CD4-positive, alpha-beta T cell treated with Interleukin-1 beta for 1 hour (primary cell): ENCODE measurements at regions not wholly inside any gene's neighbourhood (a gene's known extent, or its start where the extent isn't known, plus 50 kb on each side); places are given as distances from the start of the nearest gene placed in this dataset.
"Not testable (repeated sequence)": the region's sequence is repeated elsewhere in the genome, so short reads cannot be mapped to it uniquely, and the experiment has no call there.

ENCODE experiments used
- DNase-seq, 2 donors: peaks; one replicate each; pipeline ENCODE4 v3.0.0-alpha.2; 2020 to 2022

- no peak for DNase-seq
Measured at GRCh38 chr5:17690473-17690872, 56.2 kb downstream of the TAF11L14 start.

- no peak for DNase-seq
Measured at GRCh38 chr5:17691762-17692161, 57.5 kb downstream of the TAF11L14 start.

GRCh38 chr5:17694371-17694770 lies 60.1 kb downstream of the TAF11L14 start:
- DNase-seq: no peak

DNA sequence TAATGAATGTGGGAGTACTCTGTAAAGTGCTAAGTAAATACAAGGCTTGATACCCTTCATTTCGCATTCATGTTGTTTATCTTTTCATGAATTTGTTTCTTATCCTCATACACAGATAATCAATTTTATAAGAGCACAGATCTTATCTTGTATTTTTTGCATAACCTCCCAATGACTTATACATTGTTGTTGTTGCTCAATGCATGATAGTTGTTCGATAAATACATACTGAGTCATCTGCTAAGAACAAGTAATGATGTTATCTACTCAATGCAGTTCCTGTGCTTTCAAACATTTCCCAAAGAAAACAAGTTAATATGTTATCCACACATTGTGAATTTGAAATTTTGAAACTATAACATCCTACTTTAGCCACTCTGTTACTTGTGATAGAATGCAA lies 60.7 kb downstream of the TAF11L14 start:
- DNase-seq: no peak

DNA sequence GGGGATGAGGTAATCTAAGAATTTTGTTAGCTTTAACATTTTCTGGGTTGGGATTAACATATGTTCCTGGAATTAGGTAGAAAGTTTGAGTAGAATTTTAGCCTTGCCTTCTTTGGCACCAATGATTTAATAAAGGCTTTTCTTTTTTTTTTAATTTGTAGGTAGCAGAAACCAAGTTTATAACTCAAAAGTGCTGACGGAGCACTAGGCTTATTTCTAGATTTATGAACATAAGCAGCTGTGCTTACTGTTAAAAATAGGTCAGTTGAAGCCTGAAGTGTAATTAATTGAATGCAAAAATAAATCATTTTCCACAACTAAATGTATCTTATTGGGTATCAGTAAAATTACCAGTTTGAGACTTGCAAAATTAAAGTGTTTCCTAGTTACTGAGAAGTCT lies 62.4 kb downstream of the TAF11L14 start:
- DNase-seq: no peak

DNA sequence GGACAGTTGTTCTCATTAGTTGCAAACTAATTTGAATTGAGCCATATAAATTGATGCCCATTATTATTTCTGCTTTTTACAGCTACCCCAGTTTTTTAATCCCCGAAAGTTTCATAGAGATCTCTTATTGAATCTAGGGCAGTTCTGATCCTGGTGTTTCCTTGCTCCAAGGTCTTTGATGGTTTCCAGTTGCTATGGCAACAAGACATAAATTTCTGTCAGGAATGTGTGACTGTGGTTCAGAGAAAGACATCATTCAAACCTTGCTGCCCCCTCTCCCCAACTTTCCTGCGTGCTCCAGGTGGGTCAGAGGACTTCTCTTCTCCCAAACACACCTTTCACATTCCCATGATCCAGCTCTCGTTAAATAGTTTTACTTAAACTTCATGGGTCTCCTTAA lies 63.4 kb downstream of the TAF11L14 start:
- no peak for DNase-seq

GRCh38 chr5:17709011-17709710 lies 74.9 kb downstream of the TAF11L14 start:
- DNase-seq: no peak

- no peak for DNase-seq
Measured at GRCh38 chr5:17713301-17713700, 79.0 kb downstream of the TAF11L14 start.

DNA sequence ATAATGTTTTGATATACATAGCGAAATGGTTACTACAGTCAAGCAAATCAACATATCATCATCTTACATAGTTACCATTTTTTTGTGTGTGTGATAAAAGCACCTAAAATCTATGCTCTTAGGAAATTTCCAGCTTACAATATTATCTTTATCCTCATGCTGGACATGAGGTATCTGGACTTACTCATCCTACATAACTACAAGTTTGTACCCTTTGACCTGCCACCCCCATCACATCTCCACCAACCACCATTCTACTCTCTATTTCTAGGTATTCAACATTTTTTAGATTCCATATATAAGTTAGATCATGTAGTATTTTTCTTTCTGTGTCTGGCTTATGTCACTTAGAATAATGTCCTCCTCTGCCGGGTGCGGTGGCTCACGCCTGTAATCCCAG lies 79.9 kb downstream of the TAF11L14 start:
- DNase-seq: no peak

- no peak for DNase-seq
Measured at GRCh38 chr5:17719592-17719991, 85.3 kb downstream of the TAF11L14 start.

DNA sequence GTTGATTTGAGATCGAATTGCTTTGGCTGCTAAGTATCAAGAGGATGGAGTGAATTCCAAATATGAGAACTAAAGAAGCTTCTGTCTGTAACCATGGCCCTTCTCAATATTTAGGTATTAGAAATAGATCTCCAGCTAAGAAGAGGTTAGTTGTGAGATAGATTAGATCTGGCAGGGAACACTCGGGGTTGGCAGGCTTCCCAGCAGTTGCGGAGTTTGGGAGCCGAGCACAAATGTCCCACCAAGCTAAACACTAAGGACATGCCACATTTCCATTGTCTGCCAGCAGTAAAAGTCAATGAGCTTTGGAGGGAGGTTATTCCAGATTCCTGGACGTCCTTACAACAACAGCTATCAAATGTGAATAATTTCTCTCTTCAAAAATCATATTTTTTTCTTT lies 85.8 kb downstream of the TAF11L14 start:
- DNase-seq: no peak

DNA sequence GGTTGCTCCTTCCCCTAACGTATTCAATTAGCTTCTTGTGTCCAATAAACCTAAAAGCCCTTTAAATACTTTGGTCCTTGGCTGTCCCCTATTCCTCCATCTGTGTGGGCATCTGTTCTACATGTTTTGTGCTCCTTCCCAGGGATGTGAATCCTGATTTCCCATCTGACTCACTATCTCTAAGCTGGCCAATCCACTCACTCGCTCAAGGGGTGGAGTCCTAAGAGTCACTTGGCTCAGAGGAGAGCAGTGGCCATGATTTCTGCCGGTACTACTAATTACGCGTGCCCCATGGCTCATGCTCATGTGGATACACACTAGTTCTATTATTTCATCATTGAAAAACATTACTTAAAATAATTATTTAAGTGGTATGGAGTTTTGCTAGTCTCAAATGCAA lies 89.6 kb downstream of the TAF11L14 start:
- DNase-seq: no peak

DNA sequence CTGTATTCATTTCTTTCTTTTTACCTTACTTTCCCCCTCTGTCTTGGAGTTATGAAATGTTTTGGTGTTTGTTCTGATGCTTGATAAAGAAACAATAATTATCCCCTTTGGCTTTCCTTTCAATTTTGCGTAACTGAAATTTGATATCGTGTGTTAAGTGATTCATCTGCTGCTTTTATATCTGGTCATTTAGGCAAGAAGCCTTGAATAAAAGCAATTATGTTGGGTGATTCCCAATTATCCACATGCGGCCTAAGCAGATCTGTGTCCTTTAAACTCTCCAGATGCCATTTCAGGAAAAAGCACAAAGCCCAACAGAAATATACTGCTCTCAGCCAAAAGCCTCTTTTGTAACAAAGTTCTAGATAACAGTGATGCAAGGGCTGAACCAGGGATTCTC lies 92.8 kb downstream of the TAF11L14 start:
- DNase-seq: no peak

DNA sequence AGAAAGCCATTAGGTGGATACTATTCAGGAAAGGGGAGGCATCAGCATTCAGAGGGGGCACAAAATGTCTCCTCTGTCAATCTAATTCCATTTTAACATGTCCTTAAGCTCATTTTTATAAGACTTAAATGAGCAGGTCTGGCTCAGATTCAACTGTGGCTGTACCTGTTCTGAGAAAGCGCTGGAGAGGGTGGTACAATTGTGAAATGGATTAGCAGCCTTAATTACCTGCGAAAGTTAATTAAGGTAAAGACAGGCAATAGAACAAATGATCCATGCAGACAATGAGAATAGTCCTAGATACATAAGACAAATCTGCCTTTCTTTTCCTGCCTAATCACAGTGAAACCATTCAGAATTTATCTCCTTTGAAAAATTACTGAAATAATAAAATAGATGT lies 96.2 kb downstream of the TAF11L14 start:
- DNase-seq: no peak

DNA sequence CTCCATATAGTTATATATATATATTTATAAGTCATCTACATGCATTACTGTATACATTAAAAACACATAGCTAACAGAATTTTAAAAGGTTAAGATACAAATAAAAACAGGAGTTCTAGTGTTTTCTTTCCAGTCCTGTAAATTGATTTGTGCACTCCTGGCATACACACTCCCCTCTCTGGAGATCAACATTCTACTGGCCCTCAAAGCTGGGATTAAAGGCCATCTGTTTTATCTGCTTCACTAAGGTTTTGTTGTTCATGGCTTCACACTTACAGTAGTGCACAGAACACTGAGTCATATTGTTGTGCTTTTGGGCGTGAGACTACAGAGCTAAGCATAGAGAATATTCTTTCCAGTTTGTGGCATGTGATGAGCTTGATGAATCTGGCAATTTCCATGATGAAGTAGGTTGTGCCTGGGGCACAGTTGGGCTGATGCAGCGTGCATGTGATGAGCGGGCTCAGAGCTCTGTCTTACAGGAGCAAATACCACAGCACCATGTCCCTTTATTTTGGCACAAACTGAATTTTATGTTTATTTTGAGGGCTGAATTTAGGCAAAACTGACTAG lies 98.2 kb downstream of the TAF11L14 start:
- no peak for DNase-seq

DNA sequence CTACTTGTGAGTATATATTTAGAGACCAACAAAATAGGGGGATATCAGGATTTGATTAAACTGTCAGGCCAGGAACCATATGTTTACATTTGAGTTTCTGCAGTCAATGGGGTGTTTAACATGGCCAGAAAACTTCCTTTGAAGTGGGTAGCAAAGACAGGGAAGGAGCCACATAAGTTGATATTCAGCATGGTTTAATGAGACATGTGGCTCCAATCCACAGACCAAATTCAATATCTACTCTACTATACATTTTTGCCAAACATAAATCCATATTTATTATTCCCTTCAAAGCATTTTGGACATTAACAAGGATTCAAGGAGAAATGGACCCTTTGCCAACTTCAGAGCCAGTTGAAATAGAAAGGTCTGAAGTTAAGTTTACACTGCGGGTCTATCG lies 99.8 kb downstream of the TAF11L14 start:
- no peak for DNase-seq

DNA sequence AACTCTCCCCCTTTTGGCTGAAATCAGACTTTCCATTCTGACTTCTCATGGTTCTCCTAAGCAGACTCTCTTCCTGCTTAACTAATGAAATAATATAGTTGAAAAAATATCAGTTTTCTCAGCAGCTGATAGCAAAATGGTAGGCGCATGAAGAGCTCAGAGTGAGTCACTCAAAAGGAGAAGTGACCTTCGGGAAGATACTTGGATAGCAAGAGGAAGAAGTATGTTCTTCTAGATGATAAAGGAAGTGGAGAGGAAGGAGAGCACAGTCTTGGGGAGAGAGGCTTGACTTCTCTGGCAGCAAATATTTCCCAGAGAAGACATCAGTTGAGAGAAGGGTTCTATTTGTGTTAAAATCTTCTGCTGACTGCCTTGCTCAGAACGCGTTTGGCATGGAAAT lies 101.5 kb downstream of the TAF11L14 start:
- no peak for DNase-seq

DNA sequence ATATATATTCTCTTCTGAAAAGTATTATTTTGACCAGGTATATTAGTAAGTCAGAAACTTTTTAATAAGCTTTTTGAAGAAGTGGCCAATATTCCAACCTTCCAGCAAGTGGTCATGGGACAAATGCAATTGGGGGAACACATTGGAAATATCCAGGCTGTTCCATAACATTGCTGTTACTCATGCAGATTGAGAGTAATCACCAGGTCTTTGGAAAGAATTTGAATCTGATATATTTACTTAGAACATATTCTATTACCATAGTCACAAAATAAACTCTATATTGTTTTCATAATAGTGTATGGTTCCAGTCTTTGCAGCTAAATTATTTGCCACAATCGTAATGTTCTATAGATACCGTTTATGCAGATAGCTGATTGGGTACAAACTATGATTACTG lies 102.8 kb downstream of the TAF11L14 start:
- DNase-seq: no peak

DNA sequence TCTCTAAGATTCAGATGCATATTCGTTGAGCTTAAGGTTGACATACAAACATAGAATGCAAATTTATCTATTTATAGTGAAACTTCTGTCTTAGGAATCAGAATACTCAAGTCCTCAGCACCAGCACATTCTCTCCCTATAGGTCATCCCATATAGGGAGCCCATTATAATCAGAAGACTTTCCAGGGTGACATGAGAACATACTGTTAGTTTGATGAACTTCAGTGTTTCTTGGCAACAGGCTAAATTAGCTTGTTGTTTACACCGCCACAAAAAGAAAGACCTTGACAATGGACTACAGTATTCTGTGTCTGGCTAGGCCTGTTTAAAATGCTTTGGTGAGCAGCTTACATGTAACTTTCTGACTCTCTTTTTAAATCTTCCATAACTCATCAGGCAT lies 104.2 kb downstream of the TAF11L14 start:
- DNase-seq: no peak

- no peak for DNase-seq
Measured at GRCh38 chr5:17743580-17744435, 109.5 kb downstream of the TAF11L14 start.

DNA sequence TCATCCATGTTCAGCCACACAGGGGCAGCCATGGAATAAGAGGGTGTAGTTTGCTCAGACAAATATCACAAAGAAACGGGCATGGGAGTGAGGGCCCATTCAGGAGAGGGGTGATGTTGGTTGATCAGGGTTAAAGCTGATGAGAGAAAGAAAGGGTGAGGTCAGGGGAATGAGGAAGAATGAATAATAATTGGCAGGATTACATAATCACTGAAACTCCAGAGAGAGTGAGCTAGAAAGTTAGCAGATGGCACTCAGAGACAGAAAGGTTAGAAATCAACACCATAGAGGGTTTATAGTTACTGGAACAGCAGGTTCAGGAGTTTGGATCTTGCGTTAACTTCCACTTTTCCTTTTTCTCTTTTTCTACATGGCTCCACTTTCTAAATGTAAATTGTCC lies 113.9 kb downstream of the TAF11L14 start:
- DNase-seq: no peak

GRCh38 chr5:17748941-17749340 lies 114.7 kb downstream of the TAF11L14 start:
- no peak for DNase-seq

DNA sequence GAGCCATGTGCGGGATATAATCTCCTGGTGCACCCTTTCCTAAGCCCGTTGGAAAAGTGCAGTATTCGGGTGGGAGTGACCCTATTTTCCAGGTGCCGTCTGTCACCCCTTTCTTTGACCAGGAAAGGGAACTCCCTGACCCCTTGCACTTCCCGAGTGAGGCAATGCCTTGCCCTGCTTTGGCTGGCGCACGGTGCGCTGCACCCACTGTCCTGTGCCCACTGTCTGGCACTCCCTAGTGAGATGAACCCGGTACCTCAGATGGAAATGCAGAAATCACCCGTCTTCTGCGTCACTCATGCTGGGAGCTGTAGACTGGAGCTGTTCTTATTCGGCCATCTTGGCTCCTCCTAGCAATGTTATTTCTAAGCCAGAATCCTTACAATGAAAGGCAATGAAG lies 121.1 kb downstream of the TAF11L14 start:
- DNase-seq: not testable (repeated sequence)

DNA sequence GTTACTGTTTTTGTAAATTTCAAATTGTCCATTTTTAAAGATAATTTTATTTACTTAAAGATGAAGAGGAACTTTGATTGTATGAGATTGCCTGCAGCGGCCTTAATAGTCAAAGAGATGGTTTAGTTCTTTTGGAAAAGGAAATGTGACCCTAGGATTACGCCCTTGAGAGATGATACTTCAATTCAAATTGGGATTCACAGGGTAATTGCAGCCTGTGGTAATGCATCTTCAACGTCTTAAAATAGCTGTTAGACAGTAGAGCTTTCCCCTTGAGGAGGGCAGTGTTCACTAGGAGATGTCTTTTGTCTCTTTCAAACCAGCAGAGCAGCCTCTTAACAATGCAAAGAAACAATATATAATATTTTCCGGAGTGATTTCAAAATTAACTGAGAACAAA lies 127.1 kb downstream of the TAF11L14 start:
- no peak for DNase-seq
